Activated CD4-positive, alpha-beta T cell treated with anti-CD3 and anti-CD28 coated beads for 4 hours (primary cell): ENCODE measurements at regions not wholly inside any gene's neighbourhood (a gene's known extent, or its start where the extent isn't known, plus 50 kb on each side); places are given as distances from the start of the nearest gene placed in this dataset.

Experiments
- DNase-seq, 2 donors: peaks; one replicate each; pipeline ENCODE4 v3.0.0-alpha.2; 2020

GRCh38 chr14:39939023-39939422 lies 506.8 kb upstream of the FBXO33 start:
- DNase-seq, result no peak

- DNase-seq, result no peak
Measured at GRCh38 chr14:39912192-39913100, 480.2 kb upstream of the FBXO33 start.

- no peak for DNase-seq
Measured at GRCh38 chr14:39897657-39898056, 465.4 kb upstream of the FBXO33 start.

GRCh38 chr14:39890026-39890425 lies 457.8 kb upstream of the FBXO33 start:
- no peak for DNase-seq

GRCh38 chr14:39884091-39884490 lies 451.9 kb upstream of the FBXO33 start:
- DNase-seq, result no peak

GRCh38 chr14:39880965-39881364 lies 448.7 kb upstream of the FBXO33 start:
- DNase-seq, result no peak

GRCh38 chr14:39880106-39880695 lies 448.0 kb upstream of the FBXO33 start:
- no peak for DNase-seq

- no peak for DNase-seq
Measured at GRCh38 chr14:39877577-39878190, 445.5 kb upstream of the FBXO33 start.

GRCh38 chr14:39876916-39877315 lies 444.7 kb upstream of the FBXO33 start:
- no peak for DNase-seq

- no peak for DNase-seq
Measured at GRCh38 chr14:39875028-39875427, 442.8 kb upstream of the FBXO33 start.

GRCh38 chr14:39873791-39874190 lies 441.6 kb upstream of the FBXO33 start:
- no peak for DNase-seq

GRCh38 chr14:39868949-39869348 lies 436.7 kb upstream of the FBXO33 start:
- DNase-seq, result no peak

- DNase-seq, result no peak
Measured at GRCh38 chr14:39868251-39868650, 436.0 kb upstream of the FBXO33 start.

GRCh38 chr14:39863441-39863840 lies 431.2 kb upstream of the FBXO33 start:
- DNase-seq, result no peak

GRCh38 chr14:39861696-39862095 lies 429.5 kb upstream of the FBXO33 start:
- no peak for DNase-seq

GRCh38 chr14:39861229-39861600 lies 429.0 kb upstream of the FBXO33 start:
- no peak for DNase-seq

- DNase-seq, result no peak
Measured at GRCh38 chr14:39860596-39861228, 428.5 kb upstream of the FBXO33 start.

GRCh38 chr14:39859314-39859713 lies 427.1 kb upstream of the FBXO33 start:
- no peak for DNase-seq

- no peak for DNase-seq
Measured at GRCh38 chr14:39857376-39858055, 425.3 kb upstream of the FBXO33 start.

GRCh38 chr14:39853441-39853840 lies 421.2 kb upstream of the FBXO33 start:
- DNase-seq, result no peak

- no peak for DNase-seq
Measured at GRCh38 chr14:39851202-39851601, 419.0 kb upstream of the FBXO33 start.

- no peak for DNase-seq
Measured at GRCh38 chr14:39847852-39848251, 415.6 kb upstream of the FBXO33 start.

- DNase-seq, result no peak
Measured at GRCh38 chr14:39847194-39847593, 415.0 kb upstream of the FBXO33 start.
